Bronchial epithelial cell (primary cell): ENCODE measurements at regions not wholly inside any gene's neighbourhood (a gene's known extent, or its start where the extent isn't known, plus 50 kb on each side); places are given as distances from the start of the nearest gene placed in this dataset.

ENCODE experiments used
- DNase-seq: peaks from one replicate; pipeline ENCODE4 v3.0.0-alpha.2; 2010; ENCODE audit warnings: low read depth
- FAIRE-seq: peaks from 2 replicates; lab custom pipeline; 2011; peaks lifted over from hg19 to GRCh38; lab: Jason Lieb, UNC
- H3K27me3 ChIP-seq: 2 replicates; pipeline ENCODE4 v1.5.1; 2011; ENCODE audit warnings: low read length; ENCODE audit not compliant: control insufficient read depth, insufficient read depth
- H3K36me3 ChIP-seq: 2 replicates; pipeline ENCODE4 v1.5.1; 2011; ENCODE audit warnings: low read length; ENCODE audit not compliant: control insufficient read depth, insufficient read depth
- H3K4me3 ChIP-seq: 2 replicates; pipeline ENCODE4 v1.5.1; 2011; ENCODE audit warnings: mild to moderate bottlenecking, low read depth, low read length, control low read depth
- CTCF ChIP-seq: IDR thresholded peaks from 2 replicates; pipeline ENCODE4 v1.5.1; 2011; ENCODE audit warnings: mild to moderate bottlenecking, moderate library complexity, low read length, control low read depth, inconsistent platforms; ENCODE audit not compliant: insufficient read depth, severe bottlenecking

GRCh38 chr2:241951920-241952319, 82.4 kb downstream of the RTP5 start:
- DNase-seq: no peak
- no peaks in the 10 kb centered on the region for H3K27me3 ChIP-seq
- H3K4me3 ChIP-seq: no peak overlapping the region
- no peak for TF ChIP-seq CTCF
- FAIRE-seq: no peak
- no peaks in the 10 kb centered on the region for H3K36me3 ChIP-seq

DNA sequence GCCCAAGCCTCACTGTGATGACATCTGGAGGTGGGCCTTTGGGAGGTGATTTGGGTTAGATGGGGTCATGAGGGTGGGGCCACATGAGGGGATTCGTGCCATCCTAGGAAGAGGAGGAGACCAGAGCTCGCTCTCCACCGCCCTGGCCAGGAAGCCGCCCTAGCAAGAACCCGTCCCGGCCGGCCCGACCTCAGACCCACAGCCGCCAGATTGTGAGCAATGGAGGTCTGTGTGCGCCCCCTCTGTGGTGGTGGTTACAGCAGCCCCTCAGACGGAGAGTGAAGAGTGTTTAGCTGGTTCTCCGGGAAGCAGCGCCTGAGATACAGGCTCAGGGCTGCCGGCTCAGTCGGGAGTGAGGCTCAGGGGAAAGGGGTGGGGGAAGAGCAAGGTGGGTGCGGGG, 83.3 kb downstream of the RTP5 start:
- no peak overlapping the region for H3K4me3 ChIP-seq
- DNase-seq (no peak), FAIRE-seq (no peak)
- no peaks in the 10 kb centered on the region for H3K27me3 ChIP-seq
- H3K36me3 ChIP-seq: no peaks in the 10 kb centered on the region
- no peak for TF ChIP-seq CTCF

- Histone ChIP-seq H3K4me3 (no peak overlapping the region), H3K27me3 (no peaks in the 10 kb centered on the region), H3K36me3 (no peaks in the 10 kb centered on the region)
- DNase-seq: no peak
- no peak for FAIRE-seq
- no peak for TF ChIP-seq CTCF
Measured at GRCh38 chr2:241953324-241953928, 83.9 kb downstream of the RTP5 start.

DNA sequence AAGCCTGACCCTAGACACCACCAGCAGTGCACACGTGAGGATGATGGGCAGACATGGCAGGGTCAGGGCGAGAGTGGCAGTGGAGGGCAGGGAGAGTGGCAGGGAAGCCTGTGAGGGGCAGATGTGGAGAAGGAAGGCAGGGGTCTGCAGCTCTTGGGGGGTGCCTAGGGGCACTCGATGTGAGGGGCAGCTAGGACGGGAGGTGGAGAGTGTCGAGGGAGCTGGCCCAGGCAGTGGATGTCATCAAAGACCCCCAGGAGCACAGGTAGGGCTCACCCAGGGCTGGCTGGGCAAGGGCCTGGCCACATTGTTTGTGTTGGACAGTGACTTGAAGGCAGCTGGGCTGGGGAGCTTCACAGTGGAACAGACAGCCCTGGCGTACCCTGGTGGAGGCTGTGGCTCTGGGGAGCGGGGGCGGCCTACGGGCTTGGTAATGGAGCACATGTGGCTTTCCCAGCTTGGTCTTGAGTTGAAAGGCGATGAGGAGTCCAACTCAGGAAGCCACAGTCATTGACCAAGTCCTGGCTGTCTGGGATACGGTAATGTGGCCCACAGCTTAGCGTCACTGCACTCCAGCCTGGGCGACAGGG, 87.1 kb downstream of the RTP5 start:
- no peak for TF ChIP-seq CTCF
- Histone ChIP-seq H3K4me3 (no peak overlapping the region), H3K27me3 (peaks cover 2% of the 10 kb centered on the region), H3K36me3 (no peaks in the 10 kb centered on the region)
- FAIRE-seq: no peak
- no peak for DNase-seq

- FAIRE-seq (no peak), DNase-seq (no peak)
- Histone ChIP-seq H3K4me3 (no peak overlapping the region), H3K36me3 (no peaks in the 10 kb centered on the region), H3K27me3 (peaks cover 2% of the 10 kb centered on the region)
- no peak for TF ChIP-seq CTCF
Measured at GRCh38 chr2:241957276-241957675, 87.7 kb downstream of the RTP5 start.
